ENCODE measurements at regions not wholly inside any gene's neighbourhood (a gene's known extent, or its start where the extent isn't known, plus 50 kb on each side); places are given as distances from the start of the nearest gene placed in this dataset.

DNA sequence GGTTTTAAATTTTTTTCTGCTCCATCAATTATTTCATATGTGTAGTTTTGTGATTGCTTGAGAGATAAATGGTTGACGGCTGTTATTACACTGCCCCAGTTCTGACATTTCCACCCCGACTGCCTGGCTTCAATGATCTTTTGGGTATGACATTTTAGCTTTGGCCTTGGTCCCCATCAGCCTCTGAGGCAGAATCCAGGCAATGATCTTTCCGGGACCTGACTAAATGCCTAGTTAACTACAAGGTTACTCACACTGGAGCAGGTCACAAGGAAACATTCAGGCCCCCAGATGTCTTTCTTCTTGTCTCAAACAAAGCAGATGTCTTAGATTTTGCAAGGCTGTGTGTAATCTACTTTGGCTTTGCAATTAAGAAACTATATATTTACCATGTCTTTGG, 61.1 kb upstream of the TMCO5A start:
- TF ChIP-seq, protein P1, sequence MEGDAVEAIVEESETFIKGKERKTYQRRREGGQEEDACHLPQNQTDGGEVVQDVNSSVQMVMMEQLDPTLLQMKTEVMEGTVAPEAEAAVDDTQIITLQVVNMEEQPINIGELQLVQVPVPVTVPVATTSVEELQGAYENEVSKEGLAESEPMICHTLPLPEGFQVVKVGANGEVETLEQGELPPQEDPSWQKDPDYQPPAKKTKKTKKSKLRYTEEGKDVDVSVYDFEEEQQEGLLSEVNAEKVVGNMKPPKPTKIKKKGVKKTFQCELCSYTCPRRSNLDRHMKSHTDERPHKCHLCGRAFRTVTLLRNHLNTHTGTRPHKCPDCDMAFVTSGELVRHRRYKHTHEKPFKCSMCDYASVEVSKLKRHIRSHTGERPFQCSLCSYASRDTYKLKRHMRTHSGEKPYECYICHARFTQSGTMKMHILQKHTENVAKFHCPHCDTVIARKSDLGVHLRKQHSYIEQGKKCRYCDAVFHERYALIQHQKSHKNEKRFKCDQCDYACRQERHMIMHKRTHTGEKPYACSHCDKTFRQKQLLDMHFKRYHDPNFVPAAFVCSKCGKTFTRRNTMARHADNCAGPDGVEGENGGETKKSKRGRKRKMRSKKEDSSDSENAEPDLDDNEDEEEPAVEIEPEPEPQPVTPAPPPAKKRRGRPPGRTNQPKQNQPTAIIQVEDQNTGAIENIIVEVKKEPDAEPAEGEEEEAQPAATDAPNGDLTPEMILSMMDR (IDR thresholded peaks at IDR 0.05): no peak
- H3K27me3 Mint-ChIP-seq (ENCODE audit: unreplicated experiment): peaks cover 32% of the 10 kb centered on the region
- no peaks in the 10 kb centered on the region for H3K9me3 Mint-ChIP-seq (ENCODE audit: unreplicated experiment)
- DNase-seq (ENCODE audit: extremely low spot score, unreplicated experiment): no peak
- H3K4me3 Mint-ChIP-seq (ENCODE audit: unreplicated experiment): no peak overlapping the region
- no peaks in the 10 kb centered on the region for H3K36me3 Mint-ChIP-seq (ENCODE audit: unreplicated experiment)
- H3K27ac Mint-ChIP-seq (ENCODE audit: unreplicated experiment): no peak overlapping the region
- H3K4me1 Mint-ChIP-seq (ENCODE audit: unreplicated experiment): peaks cover 16% of the 10 kb centered on the region

DNA sequence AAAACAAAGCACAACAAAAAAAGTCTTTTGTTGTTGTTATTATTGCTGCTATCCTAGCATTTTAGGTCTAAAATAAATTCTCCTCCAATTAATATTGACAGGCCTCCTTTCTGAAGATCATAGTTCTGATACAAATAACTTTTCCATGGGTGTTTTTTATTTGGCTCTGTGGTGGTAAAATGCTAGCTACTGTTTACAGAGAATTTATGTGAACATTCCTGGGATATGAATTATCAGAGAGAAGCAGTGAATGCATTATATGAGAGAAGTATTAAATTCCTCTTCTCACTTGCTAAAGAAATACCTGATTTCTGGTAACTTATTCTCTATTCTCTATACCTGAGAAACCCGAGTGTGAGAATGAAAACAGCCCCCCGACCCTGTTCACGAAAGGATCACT, 57.5 kb upstream of the TMCO5A start:
- no peak for DNase-seq (ENCODE audit: extremely low spot score, unreplicated experiment)
- H3K36me3 Mint-ChIP-seq (ENCODE audit: unreplicated experiment): no peaks in the 10 kb centered on the region
- H3K4me1 Mint-ChIP-seq (ENCODE audit: unreplicated experiment): peaks cover 29% of the 10 kb centered on the region
- TF ChIP-seq, protein P1 (IDR thresholded peaks at IDR 0.05): no peak
- H3K9me3 Mint-ChIP-seq (ENCODE audit: unreplicated experiment): no peaks in the 10 kb centered on the region
- peaks cover 20% of the 10 kb centered on the region for H3K27me3 Mint-ChIP-seq (ENCODE audit: unreplicated experiment)
- H3K4me3 Mint-ChIP-seq (ENCODE audit: unreplicated experiment): no peak overlapping the region
- no peak overlapping the region for H3K27ac Mint-ChIP-seq (ENCODE audit: unreplicated experiment)

- H3K27ac Mint-ChIP-seq (ENCODE audit: unreplicated experiment): no peak overlapping the region
- no peak overlapping the region for H3K4me3 Mint-ChIP-seq (ENCODE audit: unreplicated experiment)
- H3K9me3 Mint-ChIP-seq (ENCODE audit: unreplicated experiment): no peaks in the 10 kb centered on the region
- no peaks in the 10 kb centered on the region for H3K36me3 Mint-ChIP-seq (ENCODE audit: unreplicated experiment)
- TF ChIP-seq, protein P1 (IDR thresholded peaks at IDR 0.05): no peak
- no peak for DNase-seq (ENCODE audit: extremely low spot score, unreplicated experiment)
- H3K27me3 Mint-ChIP-seq (ENCODE audit: unreplicated experiment): peaks cover 23% of the 10 kb centered on the region
- peaks cover 29% of the 10 kb centered on the region for H3K4me1 Mint-ChIP-seq (ENCODE audit: unreplicated experiment)
Measured at GRCh38 chr15:37877851-37878741, 56.3 kb upstream of the TMCO5A start.

- no peaks in the 10 kb centered on the region for H3K36me3 Mint-ChIP-seq (ENCODE audit: unreplicated experiment)
- peaks cover 34% of the 10 kb centered on the region for H3K27me3 Mint-ChIP-seq (ENCODE audit: unreplicated experiment)
- H3K4me3 Mint-ChIP-seq (ENCODE audit: unreplicated experiment): no peak overlapping the region
- no peaks in the 10 kb centered on the region for H3K9me3 Mint-ChIP-seq (ENCODE audit: unreplicated experiment)
- TF ChIP-seq, protein P1 (IDR thresholded peaks at IDR 0.05): peak; percentile 84
- H3K27ac Mint-ChIP-seq (ENCODE audit: unreplicated experiment): no peak overlapping the region
- peaks cover 29% of the 10 kb centered on the region for H3K4me1 Mint-ChIP-seq (ENCODE audit: unreplicated experiment)
- DNase-seq (ENCODE audit: extremely low spot score, unreplicated experiment): no peak
Measured at GRCh38 chr15:37880009-37880834, 54.2 kb upstream of the TMCO5A start.

GRCh38 chr15:37880835-37881153, 53.6 kb upstream of the TMCO5A start:
- Mint-ChIP-seq H3K36me3 (ENCODE audit: unreplicated experiment) (no peaks in the 10 kb centered on the region), H3K4me3 (ENCODE audit: unreplicated experiment) (no peak overlapping the region), H3K27ac (ENCODE audit: unreplicated experiment) (no peak overlapping the region), H3K4me1 (ENCODE audit: unreplicated experiment) (peaks cover 29% of the 10 kb centered on the region), H3K27me3 (ENCODE audit: unreplicated experiment) (peaks cover 34% of the 10 kb centered on the region), H3K9me3 (ENCODE audit: unreplicated experiment) (no peaks in the 10 kb centered on the region)
- TF ChIP-seq, protein P1 (IDR thresholded peaks at IDR 0.05): no peak
- DNase-seq (ENCODE audit: extremely low spot score, unreplicated experiment): no peak

All from osteocyte (in vitro differentiated cells).